ENCODE measurements at regions not wholly inside any gene's neighbourhood (a gene's known extent, or its start where the extent isn't known, plus 50 kb on each side); places are given as distances from the start of the nearest gene placed in this dataset.
"Not testable (repeated sequence)": the region's sequence is repeated elsewhere in the genome, so short reads cannot be mapped to it uniquely, and the experiment has no call there.

DNA sequence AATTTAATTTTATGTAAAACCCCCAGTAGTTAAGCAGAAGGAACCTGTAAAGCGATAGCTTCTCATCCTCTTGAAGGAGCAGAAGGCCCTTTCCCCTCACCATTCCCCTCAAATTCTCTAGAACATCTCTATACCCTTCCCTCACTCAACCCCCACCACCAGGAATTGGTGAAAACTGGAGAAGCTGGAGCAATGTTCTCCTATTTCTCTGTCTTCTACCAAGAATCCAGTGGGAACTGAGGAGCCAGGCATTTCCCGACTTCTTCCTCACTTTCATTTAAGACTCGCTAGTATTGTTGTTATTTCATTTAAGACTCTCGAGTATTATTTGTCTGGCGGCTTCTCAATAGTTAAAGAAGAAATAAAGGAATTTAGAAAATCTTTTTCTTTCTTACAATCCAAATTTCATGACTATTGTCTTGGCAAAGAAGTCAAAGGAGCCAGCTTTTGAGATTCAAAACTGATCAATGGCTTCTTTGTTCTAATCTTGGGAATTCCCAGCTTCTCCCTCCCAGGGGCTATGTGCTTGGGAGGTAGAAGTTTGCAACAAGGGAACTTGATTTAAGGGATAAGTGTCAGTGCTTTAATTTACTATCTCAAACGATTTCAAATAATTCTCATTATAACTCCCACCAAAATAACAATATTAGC, 253.3 kb upstream of the ADGRL2 start:
- FAIRE-seq (no peak), DNase-seq (ENCODE audit: low spot score) (no peak)

DNA sequence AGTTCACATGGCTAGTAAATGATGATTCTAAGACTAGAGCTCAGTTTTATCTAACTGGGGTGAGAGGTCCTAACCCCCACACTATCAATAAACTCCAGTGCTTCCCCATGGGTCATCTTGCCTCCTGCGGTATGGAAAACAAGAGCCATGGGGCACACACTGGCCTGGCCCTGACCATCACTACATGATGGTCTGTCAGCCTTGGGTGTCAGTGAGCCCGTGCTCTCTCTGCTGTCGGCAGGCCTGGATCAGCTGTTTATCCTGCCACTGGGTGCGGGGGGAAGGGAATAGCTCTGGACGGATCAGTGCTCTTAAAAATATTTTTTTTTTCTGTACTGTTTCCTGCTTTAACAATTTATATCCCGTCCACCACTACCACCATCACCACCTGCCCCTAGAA, 255.0 kb upstream of the ADGRL2 start:
- DNase-seq (ENCODE audit: low spot score) (no peak), FAIRE-seq (no peak)

DNA sequence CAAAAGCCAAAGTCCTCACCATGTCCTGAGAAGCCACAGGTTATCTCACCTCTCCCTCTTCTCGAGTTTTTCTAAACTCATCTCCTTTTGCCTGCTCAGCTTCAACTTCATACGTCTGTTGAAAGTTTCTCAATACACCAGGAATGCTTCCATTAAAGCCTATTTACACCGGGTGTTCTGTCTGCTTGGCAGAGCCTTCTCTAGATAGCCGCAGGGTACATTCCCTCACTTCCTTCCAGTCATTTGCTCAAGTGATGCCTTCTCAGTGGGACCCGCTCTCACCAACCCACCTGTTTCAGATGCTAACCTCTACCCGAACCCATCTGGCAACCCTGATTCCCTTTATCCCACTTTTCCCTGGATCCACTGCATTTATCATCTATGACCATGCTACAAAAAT, 257.0 kb upstream of the ADGRL2 start:
- FAIRE-seq, result no peak
- no peak for DNase-seq (ENCODE audit: low spot score)

GRCh38 chr1:81542196-81542595, 258.5 kb upstream of the ADGRL2 start:
- no peak for DNase-seq (ENCODE audit: low spot score)
- FAIRE-seq, result no peak

DNA sequence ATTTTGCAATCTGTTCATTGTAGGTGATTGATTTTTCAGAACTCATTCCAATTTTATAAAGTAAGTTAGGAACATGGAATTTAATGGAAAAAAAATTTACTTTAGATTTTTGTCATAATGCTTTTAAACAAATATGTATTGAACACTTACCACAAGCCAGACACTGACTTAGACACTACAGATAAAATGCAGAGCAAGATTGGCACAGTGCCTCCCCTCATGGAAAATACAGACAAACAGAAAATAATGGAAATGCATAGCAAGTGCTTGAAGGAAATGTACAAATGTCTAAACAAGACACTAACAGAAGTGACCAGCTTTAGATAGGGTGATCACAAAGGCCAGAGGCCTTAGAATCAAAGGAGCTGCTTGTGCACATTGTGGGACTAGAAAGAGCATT, 260.5 kb upstream of the ADGRL2 start:
- no peak for DNase-seq (ENCODE audit: low spot score)
- no peak for FAIRE-seq

DNA sequence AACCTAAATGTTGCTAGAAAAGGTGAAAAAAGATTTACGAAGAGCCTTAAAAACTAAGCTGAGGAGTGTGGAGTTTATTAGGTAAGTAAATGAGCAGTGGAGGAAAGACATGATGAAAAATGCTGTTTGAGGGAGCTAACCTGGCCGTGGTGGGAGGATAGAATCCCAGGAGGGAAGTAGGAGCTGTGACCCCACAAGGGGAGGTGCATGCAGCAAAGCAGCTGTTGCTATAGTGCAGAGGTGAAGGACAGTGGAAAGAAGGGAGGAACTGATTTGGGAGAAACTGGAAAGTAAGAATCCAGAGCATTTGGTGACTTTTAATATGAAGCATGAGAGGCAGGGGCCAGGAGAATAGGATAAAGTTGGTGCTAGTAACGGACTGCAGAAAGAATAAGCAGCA, 271.7 kb upstream of the ADGRL2 start:
- no peak for DNase-seq (ENCODE audit: low spot score)
- no peak for FAIRE-seq

DNA sequence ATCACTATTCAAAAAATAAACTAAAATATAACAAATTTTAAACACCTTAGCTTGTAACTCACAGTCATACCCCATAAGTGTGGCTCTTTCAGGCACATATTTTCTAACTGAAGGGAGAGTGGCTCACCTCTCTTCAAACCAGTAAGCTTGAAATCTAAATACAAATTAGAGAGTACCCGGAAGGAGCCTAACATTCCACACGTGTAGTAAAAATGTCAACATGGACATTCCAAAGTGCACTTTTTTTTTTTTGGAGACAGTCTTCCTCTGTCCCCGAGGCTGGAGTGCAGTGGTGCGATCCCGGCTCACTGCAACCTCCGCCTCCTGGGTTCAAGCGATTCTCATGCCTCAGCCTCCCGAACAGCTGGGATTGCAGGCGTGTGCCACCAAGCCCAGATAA, 275.6 kb upstream of the ADGRL2 start:
- FAIRE-seq, result no peak
- DNase-seq (ENCODE audit: low spot score), result no peak

DNA sequence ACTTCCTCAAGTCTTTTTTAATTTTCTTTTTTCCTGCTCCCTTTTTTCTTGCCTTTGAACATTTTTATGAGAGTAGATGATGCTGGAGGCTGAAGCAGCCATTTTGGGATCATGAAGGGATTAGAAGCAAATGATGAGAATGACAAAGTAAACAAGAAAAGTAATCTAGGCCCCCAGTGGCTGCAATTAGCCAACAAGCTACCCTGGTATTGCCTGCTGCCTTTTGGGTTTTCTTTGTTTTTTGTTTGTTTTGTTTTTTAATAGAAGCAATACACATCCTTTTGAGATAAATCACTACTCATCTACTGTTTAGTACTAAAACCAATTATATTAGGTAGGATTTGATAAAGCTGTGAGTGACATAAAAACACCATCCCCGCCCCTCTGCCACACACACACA, 280.7 kb upstream of the ADGRL2 start:
- no peak for FAIRE-seq
- no peak for DNase-seq (ENCODE audit: low spot score)

- DNase-seq (ENCODE audit: low spot score) (no peak), FAIRE-seq (no peak)
These were observed 282.7 kb upstream of the ADGRL2 start for GRCh38 chr1:81517987-81518386.

- no peak for FAIRE-seq
- no peak for DNase-seq (ENCODE audit: low spot score)
These were observed 286.9 kb upstream of the ADGRL2 start for GRCh38 chr1:81513796-81514354.

DNA sequence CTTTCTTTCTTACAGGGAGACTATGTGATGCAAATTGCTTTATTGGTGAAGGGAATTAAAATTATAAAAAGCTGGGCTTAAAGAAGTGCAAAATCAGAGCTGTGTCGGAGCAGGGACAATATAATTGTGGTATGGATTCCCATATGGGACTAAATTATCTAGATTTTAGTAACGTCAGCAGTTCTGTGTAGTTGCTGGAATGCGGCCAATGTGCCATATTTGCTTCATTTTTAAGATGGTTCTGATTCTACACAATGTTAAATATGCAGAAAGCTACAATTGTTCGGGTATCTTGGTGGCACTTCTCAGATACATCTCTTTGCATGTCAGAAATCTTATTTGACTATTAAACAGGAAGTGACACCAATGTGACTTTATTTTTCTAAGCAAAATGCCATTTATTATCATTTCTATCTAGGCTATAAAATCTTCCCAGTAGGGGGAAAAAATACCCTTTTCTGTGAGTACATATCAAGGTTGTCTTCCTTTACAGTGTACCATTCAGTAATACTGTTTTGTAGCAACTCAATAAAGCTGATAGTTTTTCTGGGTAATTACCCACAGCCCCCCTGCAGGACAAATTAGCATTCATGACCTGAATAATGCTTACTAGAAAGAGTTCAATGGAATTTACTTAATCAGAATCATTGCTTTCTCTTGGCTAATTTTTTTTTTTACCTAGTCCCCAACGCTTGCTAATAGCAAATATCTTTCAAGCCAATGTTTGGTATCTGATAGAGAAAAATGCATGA, 288.3 kb upstream of the ADGRL2 start:
- no peak for DNase-seq (ENCODE audit: low spot score)
- FAIRE-seq, result no peak

DNA sequence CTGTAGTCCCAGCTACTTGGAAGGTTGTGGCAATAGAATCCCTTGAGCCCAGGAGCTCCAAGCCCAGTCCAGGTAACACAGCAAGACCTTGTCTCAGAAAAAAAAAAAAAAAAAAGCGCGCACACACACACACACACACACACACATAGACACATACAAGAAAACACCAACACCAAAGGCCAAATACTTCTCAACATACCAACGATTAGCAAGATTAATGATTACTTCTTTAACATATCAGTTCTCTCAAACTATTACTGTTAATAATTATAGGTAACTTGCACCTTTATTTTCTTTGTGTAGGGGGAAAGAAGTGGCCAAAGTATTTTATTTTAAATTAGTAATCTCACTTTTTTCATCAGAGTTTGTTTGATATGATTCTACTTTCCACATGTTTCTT, 289.5 kb upstream of the ADGRL2 start:
- no peak for FAIRE-seq

DNA sequence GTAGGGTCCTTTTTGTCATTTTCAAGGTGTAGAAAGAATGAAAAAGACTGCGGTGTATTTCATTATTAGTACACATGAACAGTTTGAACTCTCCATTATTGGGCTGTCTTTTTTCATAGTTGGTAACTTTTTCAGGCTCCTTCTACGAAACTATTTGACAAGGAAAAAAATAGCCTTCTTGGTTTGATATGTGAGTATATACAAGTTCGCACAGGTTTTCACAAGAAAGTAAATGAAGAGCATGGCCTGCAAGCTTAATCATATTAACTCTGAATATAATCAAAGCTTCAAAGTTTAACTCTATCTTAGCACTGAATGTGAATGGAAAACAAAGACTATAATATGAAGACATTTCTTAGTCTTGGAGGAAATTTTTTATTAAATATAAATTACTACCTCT, 290.0 kb upstream of the ADGRL2 start:
- FAIRE-seq (no peak), DNase-seq (ENCODE audit: low spot score) (no peak)

More for the DNA sequence above, 289.5 kb upstream of the ADGRL2 start:
- DNase-seq (ENCODE audit: low spot score), result no peak

DNA sequence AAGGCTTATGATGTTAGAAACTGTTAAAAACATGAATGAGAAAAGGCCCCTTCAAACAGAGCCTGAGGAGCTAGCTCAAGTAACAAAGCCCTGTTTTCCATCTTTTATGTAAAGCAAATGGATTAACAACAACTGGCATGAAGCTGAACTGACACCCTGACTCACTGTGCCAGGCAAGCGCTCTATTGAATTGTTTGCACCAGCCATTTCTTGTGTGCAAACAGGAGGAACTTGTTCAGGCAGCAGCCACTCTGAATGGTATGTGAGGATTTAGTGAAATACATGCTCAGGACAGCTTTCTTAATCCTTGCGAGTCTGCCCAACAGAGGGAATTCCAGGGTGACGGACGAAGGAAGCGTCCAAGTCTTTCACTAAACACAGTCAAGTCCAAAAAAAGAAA, 291.1 kb upstream of the ADGRL2 start:
- no peak for FAIRE-seq
- DNase-seq (ENCODE audit: low spot score), result no peak

GRCh38 chr1:81506699-81507098, 294.0 kb upstream of the ADGRL2 start:
- FAIRE-seq (no peak), DNase-seq (ENCODE audit: low spot score) (no peak)

GRCh38 chr1:81505831-81506230, 294.9 kb upstream of the ADGRL2 start:
- FAIRE-seq, result no peak

DNA sequence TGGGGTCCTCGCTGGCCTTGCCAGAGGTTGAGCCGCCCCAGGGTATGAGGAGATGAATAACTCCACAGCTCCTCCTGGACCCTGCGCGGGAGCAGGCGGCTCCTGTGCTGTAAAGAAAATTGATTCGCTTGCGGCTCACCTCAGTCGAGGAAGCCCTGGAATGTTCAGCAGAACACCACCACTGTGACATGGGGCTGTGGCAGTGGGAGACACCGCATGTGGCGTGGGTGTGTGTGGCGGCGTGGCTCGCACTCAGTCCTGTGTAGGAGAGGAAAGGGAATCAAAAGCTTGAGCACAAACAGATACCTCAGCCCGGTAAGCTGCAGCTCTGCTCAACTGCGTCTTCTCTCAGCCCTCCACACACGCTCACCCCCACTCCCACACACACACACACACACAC, 295.9 kb upstream of the ADGRL2 start:
- not testable (repeated sequence) for DNase-seq (ENCODE audit: low spot score); FAIRE-seq

More at GRCh38 chr1:81505831-81506230, 294.9 kb upstream of the ADGRL2 start:
- no peak for DNase-seq (ENCODE audit: low spot score)

DNA sequence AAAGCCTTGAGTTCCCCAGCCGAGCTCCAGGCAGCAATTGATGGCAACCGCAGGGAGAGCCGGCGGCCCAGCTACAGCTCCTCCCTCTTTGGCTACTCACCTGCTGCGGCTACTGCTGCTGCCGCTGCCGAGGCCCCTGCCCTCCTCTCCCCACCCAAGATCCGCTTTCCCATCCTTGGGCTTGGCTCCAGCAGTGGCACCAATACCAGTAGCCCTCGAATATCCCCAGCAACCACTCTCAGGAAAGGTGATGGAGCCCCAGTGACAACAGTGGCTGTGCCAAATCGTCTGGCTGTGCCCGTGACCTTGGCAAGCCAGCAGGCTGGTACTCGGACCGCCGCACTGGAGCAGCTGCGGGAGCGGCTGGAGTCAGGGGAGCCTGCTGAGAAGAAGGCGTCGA, 298.0 kb upstream of the ADGRL2 start:
- not testable (repeated sequence) for FAIRE-seq; DNase-seq (ENCODE audit: low spot score)

GRCh38 chr1:81501485-81501884, 299.2 kb upstream of the ADGRL2 start:
- FAIRE-seq; DNase-seq (ENCODE audit: low spot score): not testable (repeated sequence)

GRCh38 chr1:81499487-81499886, 301.2 kb upstream of the ADGRL2 start:
- FAIRE-seq (no peak), DNase-seq (ENCODE audit: low spot score) (no peak)

DNA sequence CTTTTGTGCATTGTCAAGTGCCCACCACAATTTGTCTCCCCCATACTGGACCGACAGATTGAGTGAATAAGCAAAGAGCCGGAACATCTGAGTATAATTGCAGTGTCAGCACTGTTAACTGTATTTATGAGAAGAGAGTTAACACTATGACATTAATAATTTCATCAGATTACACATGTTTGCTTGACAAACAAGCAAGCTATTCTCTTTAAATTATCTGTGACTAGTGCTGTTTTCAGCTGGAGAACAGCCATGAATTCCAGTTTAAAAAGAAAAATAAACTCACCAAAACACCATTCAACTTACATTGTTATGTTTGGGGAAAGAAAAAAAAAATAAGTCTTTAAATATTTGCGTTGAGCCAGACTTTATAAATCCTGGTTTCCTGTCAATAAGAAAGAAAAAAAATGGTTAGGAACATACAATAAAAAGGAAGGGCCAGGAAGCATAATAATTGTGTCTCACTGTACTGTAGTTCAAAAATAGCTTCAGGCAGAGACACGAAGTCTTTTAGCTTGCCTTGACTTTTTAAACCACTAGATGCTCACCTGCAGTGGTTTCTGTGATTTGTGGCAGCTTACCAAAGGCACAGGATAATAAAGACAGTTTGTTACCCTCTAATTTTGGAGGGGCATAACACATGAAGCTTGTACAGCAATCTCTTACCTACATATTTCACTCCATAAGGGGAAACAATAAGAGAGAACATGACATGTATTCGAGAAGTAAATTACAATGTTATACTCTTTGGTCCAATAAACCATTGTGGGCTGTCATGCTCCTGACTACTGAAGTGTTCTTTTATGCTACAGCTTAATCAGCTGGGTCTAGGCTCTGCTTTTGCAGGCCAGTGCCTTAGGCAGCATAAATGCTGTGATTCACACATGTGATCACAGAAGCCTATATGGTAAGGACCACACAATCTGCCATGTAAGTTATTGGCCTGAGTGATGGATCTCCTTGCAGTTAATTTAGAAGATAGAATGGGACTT, 302.0 kb upstream of the ADGRL2 start:
- FAIRE-seq (no peak), DNase-seq (ENCODE audit: low spot score) (no peak)

DNA sequence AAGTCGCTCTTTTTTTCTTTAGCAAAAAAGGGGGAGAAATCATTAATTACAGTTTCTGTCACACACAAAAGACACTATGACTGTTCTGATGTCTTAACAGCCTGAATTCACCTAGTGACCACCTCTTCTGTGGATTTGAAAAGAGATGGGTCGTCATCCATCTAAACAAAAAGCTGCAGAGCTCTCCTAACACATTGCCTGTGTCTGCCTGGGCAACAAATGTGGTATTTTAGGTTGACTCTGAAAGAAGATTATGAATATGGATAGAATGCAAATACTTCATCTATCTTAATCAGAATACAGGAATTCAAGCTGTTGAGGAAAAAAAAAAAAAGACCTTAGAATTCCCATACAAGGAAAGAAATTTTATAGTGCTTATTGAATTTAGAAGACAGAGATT, 304.4 kb upstream of the ADGRL2 start:
- DNase-seq (ENCODE audit: low spot score) (no peak), FAIRE-seq (no peak)

All from RCC 7860 (cell line).